H1 (cell line): ENCODE measurements at regions not wholly inside any gene's neighbourhood (a gene's known extent, or its start where the extent isn't known, plus 50 kb on each side); places are given as distances from the start of the nearest gene placed in this dataset.

Experiments used
- CTCF ChIA-PET: fragments of 300-600 bp; sonication (Branson Sonifier 250); formaldehyde crosslinking; loops from one replicate; lab custom pipeline; 2021; ENCODE audit not compliant: partially characterized antibody; lab: Charles Lee
- POLR2A ChIA-PET: fragments of 300-600 bp; sonication (Branson Sonifier 250); formaldehyde crosslinking; loops from one replicate; lab custom pipeline; 2021; ENCODE audit warnings: inconsistent platforms; ENCODE audit not compliant: partially characterized antibody; lab: Charles Lee
- DNase-seq, 2 experiments: peaks; one replicate each; pipeline versions ENCODE4 v3.0.0 to v3.0.0-alpha.2; 2010 to 2022; ENCODE audit warnings: low spot score in 2 of 2, low read depth in 1 of 2, mixed read lengths in 1 of 2
- FAIRE-seq: peaks from 2 replicates; lab custom pipeline; 2011; peaks lifted over from hg19 to GRCh38; lab: Jason Lieb, UNC
- H2AFZ ChIP-seq: 2 replicates; pipeline ENCODE4 v1.8.1; 2012; ENCODE audit warnings: low read length, inconsistent platforms
- H2AK5ac ChIP-seq: 2 replicates; pipeline ENCODE4 v1.6.1; 2013; ENCODE audit warnings: low read depth, low read length
- H2BK120ac ChIP-seq: replicated peaks from 2 replicates; pipeline ENCODE3; 2013; ENCODE audit warnings: low read depth, low read length, inconsistent platforms
- H2BK12ac ChIP-seq: 2 replicates; pipeline ENCODE4 v1.6.1; 2013; ENCODE audit warnings: low read depth, low read length
- H2BK15ac ChIP-seq: 2 replicates; pipeline ENCODE4 v1.6.1; 2013; ENCODE audit warnings: low read length
- H2BK20ac ChIP-seq: 2 replicates; pipeline ENCODE4 v1.6.1; 2013; ENCODE audit warnings: low read length
- H2BK5ac ChIP-seq: 2 replicates; pipeline ENCODE4 v1.6.1; 2013; ENCODE audit warnings: low read depth, low read length
- H3K14ac ChIP-seq: 2 replicates; pipeline ENCODE4 v1.6.1; 2013; ENCODE audit warnings: inconsistent platforms; ENCODE audit not compliant: insufficient read length
- H3K18ac ChIP-seq: 2 replicates; pipeline ENCODE4 v1.6.1; 2013; ENCODE audit warnings: low read length; ENCODE audit errors: extremely low read depth
- H3K23ac ChIP-seq: 2 replicates; pipeline ENCODE4 v1.6.1; 2013; ENCODE audit warnings: inconsistent platforms; ENCODE audit not compliant: insufficient read length
- H3K23me2 ChIP-seq: 2 replicates; pipeline ENCODE4 v1.6.1; 2013; ENCODE audit warnings: low read depth, low read length
- H3K27ac ChIP-seq: 2 replicates; pipeline ENCODE4 v1.6.1; 2011; ENCODE audit warnings: low read depth, low read length, inconsistent platforms
- H3K27me3 ChIP-seq, 4 experiments: replicated peaks in 1 of 4; 1 replicate in 1 of 4; 2 replicates in 3 of 4; pipeline versions ENCODE4 v1.6.1 to v1.8.1; 2011 to 2013; ENCODE audit warnings: low read length in 3 of 4, mild to moderate bottlenecking in 3 of 4, inconsistent platforms in 2 of 4, mixed read lengths in 2 of 4, moderate library complexity in 1 of 4; ENCODE audit not compliant: control insufficient read depth in 3 of 4, insufficient read depth in 3 of 4; ENCODE audit errors: extremely low read depth in 1 of 4
- H3K36me3 ChIP-seq, 4 experiments: 2 replicates each; pipeline versions ENCODE4 v1.6.1 to v1.8.1; 2011 to 2013; ENCODE audit warnings: mild to moderate bottlenecking in 4 of 4, low read length in 3 of 4, moderate library complexity in 2 of 4, control low read depth in 1 of 4, inconsistent platforms in 1 of 4; ENCODE audit not compliant: insufficient read depth in 4 of 4, control insufficient read depth in 2 of 4
- H3K4ac ChIP-seq: replicated peaks from 2 replicates; pipeline ENCODE3; 2013; ENCODE audit warnings: low read length, low read depth, mixed read lengths, inconsistent platforms; ENCODE audit not compliant: insufficient read length
- H3K4me1 ChIP-seq, 4 experiments: replicated peaks in 1 of 4; 1 replicate in 1 of 4; 2 replicates in 3 of 4; pipeline versions ENCODE4 v1.6.1 to v1.8.1; 2011 to 2013; ENCODE audit warnings: low read length in 3 of 4, inconsistent platforms in 2 of 4, mixed read lengths in 1 of 4; ENCODE audit not compliant: insufficient read depth in 4 of 4, control insufficient read depth in 3 of 4
- H3K4me2 ChIP-seq, 2 experiments: 2 replicates each; pipeline versions ENCODE4 v1.6.1 to v1.8.1; 2011 to 2013; ENCODE audit warnings: low read depth in 2 of 2, low read length in 2 of 2, control low read depth in 1 of 2, inconsistent platforms in 1 of 2, mild to moderate bottlenecking in 1 of 2; ENCODE audit not compliant: insufficient read depth in 1 of 2
- H3K4me3 ChIP-seq, 4 experiments: fragments of 200-600, 300-600 bp in 1 of 4; sonication (generic), shearing (Covaris generic), sonication (Bioruptor Twin) in 1 of 4; 2 replicates each; pipeline versions ENCODE4 v1.5.1 to v1.8.1; 2011 to 2016; ENCODE audit warnings: low read length in 4 of 4, low read depth in 3 of 4, control low read depth in 2 of 4, inconsistent platforms in 2 of 4, mild to moderate bottlenecking in 2 of 4, mixed read lengths in 1 of 4, moderate library complexity in 1 of 4; ENCODE audit not compliant: insufficient read depth in 2 of 4; ENCODE audit errors: extremely low read depth in 1 of 4
- H3K56ac ChIP-seq: replicated peaks from 2 replicates; pipeline ENCODE3; 2013; ENCODE audit warnings: low read depth, mild to moderate bottlenecking, mixed read lengths, low read length, inconsistent platforms; ENCODE audit not compliant: insufficient read length
- H3K79me1 ChIP-seq: 2 replicates; pipeline ENCODE4 v1.6.1; 2013; ENCODE audit warnings: low read depth, low read length, control low read depth
- H3K79me2 ChIP-seq, 2 experiments: 2 replicates each; pipeline versions ENCODE4 v1.6.1 to v1.8.1; 2012 to 2013; ENCODE audit warnings: low read length in 2 of 2, mild to moderate bottlenecking in 2 of 2, inconsistent platforms in 1 of 2; ENCODE audit not compliant: insufficient read depth in 2 of 2, control insufficient read depth in 1 of 2
- H3K9ac ChIP-seq, 4 experiments: replicated peaks in 1 of 4; 1 replicate in 1 of 4; 2 replicates in 3 of 4; pipeline versions ENCODE4 v1.6.1 to v1.8.1; 2011 to 2013; ENCODE audit warnings: low read depth in 3 of 4, low read length in 3 of 4, control low read depth in 2 of 4, mild to moderate bottlenecking in 2 of 4, moderate library complexity in 2 of 4, inconsistent platforms in 1 of 4; ENCODE audit errors: extremely low read depth in 1 of 4
- H3K9me3 ChIP-seq, 2 experiments: 2 replicates each; pipeline versions ENCODE4 v1.6.1 to v1.8.1; 2012 to 2013; ENCODE audit warnings: mild to moderate bottlenecking in 2 of 2, moderate library complexity in 2 of 2, control low read depth in 1 of 2, inconsistent platforms in 1 of 2, low read depth in 1 of 2, low read length in 1 of 2, mixed read lengths in 1 of 2; ENCODE audit not compliant: insufficient read depth in 2 of 2
- H4K20me1 ChIP-seq, 2 experiments: replicated peaks in 1 of 2; 2 replicates each; pipeline versions ENCODE3 to v1.8.1; 2011 to 2013; ENCODE audit warnings: inconsistent platforms in 2 of 2, low read length in 2 of 2, mild to moderate bottlenecking in 1 of 2; ENCODE audit not compliant: insufficient read depth in 2 of 2, control insufficient read depth in 1 of 2
- H4K5ac ChIP-seq: 2 replicates; pipeline ENCODE4 v1.6.1; 2013; ENCODE audit warnings: low read length, low read depth, mixed read lengths, inconsistent platforms; ENCODE audit not compliant: insufficient read length
- H4K8ac ChIP-seq: 2 replicates; pipeline ENCODE4 v1.8.0; 2013; ENCODE audit warnings: mild to moderate bottlenecking, moderate library complexity, low read length, inconsistent platforms; ENCODE audit not compliant: insufficient read depth; ENCODE audit errors: extremely low read depth
- H4K91ac ChIP-seq: replicated peaks from 2 replicates; pipeline ENCODE3; 2013; ENCODE audit warnings: low read length, mixed read lengths, inconsistent platforms; ENCODE audit not compliant: insufficient read length
- EGR1 ChIP-seq: IDR thresholded peaks from 2 replicates; pipeline ENCODE4 v1.6.1; 2011; ENCODE audit warnings: low read depth, low read length, borderline replicate concordance
- RBBP5 ChIP-seq: IDR thresholded peaks from 2 replicates; pipeline ENCODE4 v1.7.1; 2012; ENCODE audit warnings: low read depth, mild to moderate bottlenecking, inconsistent platforms, low read length, moderate library complexity, borderline replicate concordance
- RFX5 ChIP-seq: IDR thresholded peaks from 2 replicates; pipeline ENCODE4 v1.6.1; 2011; ENCODE audit warnings: low read depth, low read length, improper control_type of control experiment, borderline replicate concordance
- SIN3A ChIP-seq, 2 experiments: IDR thresholded peaks in 1 of 2; conservative IDR thresholded peaks in 1 of 2; 2 replicates each; pipeline ENCODE4 v1.6.1; 2011 to 2012; ENCODE audit warnings: low read length in 2 of 2, improper control_type of control experiment in 1 of 2, low read depth in 1 of 2, mild to moderate bottlenecking in 1 of 2
- SIRT6 ChIP-seq: IDR thresholded peaks from one replicate; pipeline ENCODE4 v1.7.1; 2012; ENCODE audit warnings: low read length, inconsistent platforms
- SP1 ChIP-seq: IDR thresholded peaks from 2 replicates; pipeline ENCODE4 v1.6.1; 2011; ENCODE audit warnings: low read depth, low read length
- YY1 ChIP-seq: IDR thresholded peaks from 2 replicates; pipeline ENCODE4 v1.6.1; 2011; ENCODE audit warnings: low read depth, mild to moderate bottlenecking, low read length
- WGBS, 2 experiments: shearing (Covaris generic) in 1 of 2; methylation state at CpG; one replicate each; pipeline versions ENCODE4 v1.1.6 to v1.1.7; 2013 to 2015; ENCODE audit warnings: low lambda C conversion rate in 2 of 2, mixed read lengths in 2 of 2, inconsistent platforms in 1 of 2, low coverage in 1 of 2, missing lambda C conversion rate in 1 of 2; ENCODE audit not compliant: insufficient replicate concordance in 2 of 2, insufficient coverage in 1 of 2, insufficient read length in 1 of 2; ENCODE audit errors: extremely low coverage in 1 of 2, missing lambda C conversion rate in 1 of 2; 5-methylcytosine and 5-hydroxymethylcytosine counted together
- TF ChIP-seq, protein P1 (sequence below): IDR thresholded peaks from 2 replicates; pipeline ENCODE4 v1.6.1; 2011; ENCODE audit warnings: low read depth, mild to moderate bottlenecking, low read length; ENCODE audit not compliant: insufficient read depth

DNA sequence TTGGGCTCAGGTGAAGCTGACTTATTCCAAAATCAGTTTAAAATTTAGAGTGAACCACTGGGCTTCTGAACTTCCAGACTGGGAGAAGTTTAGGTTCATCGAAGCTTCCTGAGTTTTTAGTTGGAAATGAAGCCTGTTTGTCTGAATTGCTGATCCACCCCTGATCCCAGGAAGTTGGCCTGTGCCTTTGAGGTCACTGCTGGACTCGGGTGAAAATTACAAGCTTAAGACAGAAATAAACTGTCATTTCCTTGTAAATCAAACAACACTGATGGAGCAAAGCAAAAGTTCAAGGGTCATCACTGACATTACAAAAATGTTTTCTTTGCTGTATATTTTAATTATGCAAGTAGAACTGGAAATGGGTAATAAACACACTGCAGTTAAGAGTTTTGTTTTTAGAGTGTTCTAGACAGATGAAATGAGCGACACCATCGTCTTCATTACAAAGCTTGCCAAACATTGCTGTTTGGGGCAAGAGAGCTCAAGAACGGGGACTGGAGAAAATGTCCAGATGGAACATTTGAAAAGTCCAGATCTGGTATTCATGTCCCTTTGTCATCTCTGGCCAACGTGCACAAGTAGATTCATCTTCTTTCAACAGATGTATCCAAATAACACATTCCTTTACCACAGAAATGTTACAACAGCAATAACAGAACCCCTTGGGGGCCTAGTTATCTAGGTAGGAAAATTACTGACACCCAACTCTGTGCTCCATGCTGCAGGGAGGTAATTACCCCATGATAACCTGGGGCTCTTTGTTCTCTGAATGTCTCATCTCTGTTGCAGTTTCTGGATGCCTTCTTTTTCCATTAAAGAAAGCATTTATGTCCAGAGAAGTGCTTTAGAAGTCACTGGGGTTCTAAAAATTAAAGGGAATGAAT lies 142.4 kb upstream of the ERCC6L2 start:
- ChIA-PET POLR2A (no interaction called here), CTCF (interaction anchor here (0.9 to 3.3 kb wide), 5 partner anchors 9 to 512 kb away, joined by 3 to 13 read pairs (median 4); no protein-coding TSS in a partner anchor)
- Histone ChIP-seq H3K9me3 (peaks cover 0 to 5% of the 10 kb centered on the region in 2 experiments; a peak in 1 of 4 replicates), H3K56ac (no peak overlapping the region), H3K23ac (no peak overlapping the region), H3K79me1 (no peaks in the 10 kb centered on the region), H3K4ac (no peak overlapping the region), H3K18ac (no peak overlapping the region), H3K36me3 (no peaks in the 10 kb centered on the region), H3K4me1 (peaks cover 0 to 3% (median 0%) of the 10 kb centered on the region in 4 experiments; a peak in 2 of 7 replicates), H2AFZ (no peak overlapping the region), H3K9ac (no peak overlapping the region), H2AK5ac (no peak overlapping the region), H2BK12ac (no peak overlapping the region), H3K27me3 (no peaks in the 10 kb centered on the region), H3K4me2 (no peak overlapping the region), H2BK15ac (no peak overlapping the region), H3K4me3 (no peak overlapping the region), H4K8ac (no peak overlapping the region), H4K5ac (no peak overlapping the region), H3K79me2 (no peaks in the 10 kb centered on the region), H3K23me2 (no peaks in the 10 kb centered on the region), H2BK20ac (no peak overlapping the region), H4K20me1 (no peaks in the 10 kb centered on the region), H4K91ac (no peak overlapping the region), H2BK5ac (no peak overlapping the region), H3K27ac (no peak overlapping the region), H2BK120ac (no peak overlapping the region), H3K14ac (no peak overlapping the region)
- no peak for TF ChIP-seq SIN3A (conservative IDR thresholded peaks at IDR 0.05 in 1 of 2, IDR thresholded peaks at IDR 0.05 in 1 of 2; ENCODE audit: low read depth in 1 of 2, low read length in 2 of 2)
- TF ChIP-seq RFX5 = no peak
- TF ChIP-seq EGR1 = no peak
- no peak for TF ChIP-seq SP1
- TF ChIP-seq RBBP5 = no peak
- TF ChIP-seq YY1 = no peak
- TF ChIP-seq, protein P1, sequence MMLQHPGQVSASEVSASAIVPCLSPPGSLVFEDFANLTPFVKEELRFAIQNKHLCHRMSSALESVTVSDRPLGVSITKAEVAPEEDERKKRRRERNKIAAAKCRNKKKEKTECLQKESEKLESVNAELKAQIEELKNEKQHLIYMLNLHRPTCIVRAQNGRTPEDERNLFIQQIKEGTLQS = no peak
- no peak for TF ChIP-seq SIRT6
- 87% methylated on average over 6 of the region's 6 CpGs; no CpG with 5 or more reads in 1 of the 2 experiments for WGBS, 2 experiments
- no peak for FAIRE-seq
- no peak for DNase-seq
